Upper lobe of left lung (tissue), 6 donors: ENCODE measurements at regions not wholly inside any gene's neighbourhood (a gene's known extent, or its start where the extent isn't known, plus 50 kb on each side); places are given as distances from the start of the nearest gene placed in this dataset.

Experiments
- ATAC-seq, 2 donors: fragments of 200-7000 bp; cut with Tn5 transposase; one replicate each; pipeline ENCODE4 v1.9.1; 2022; ENCODE audit warnings: mild to moderate bottlenecking in 2 of 2, moderate library complexity in 2 of 2; ENCODE audit not compliant: low FRiP score in 2 of 2
- DNase-seq, 2 donors: peaks; one replicate each; pipeline ENCODE4 v3.0.0-alpha.2; 2019 to 2020
- H3K27ac ChIP-seq, 4 donors: fragments of 200-600 bp; sonication (generic); one replicate each; pipeline ENCODE4 v1.5.1; 2016 to 2019
- H3K27me3 ChIP-seq, 4 donors: fragments of 200-600 bp; sonication (generic); one replicate each; pipeline ENCODE4 v1.5.1; 2017 to 2019
- H3K36me3 ChIP-seq, 4 donors: fragments of 200-600 bp; sonication (generic); one replicate each; pipeline ENCODE4 v1.5.1; 2016 to 2019
- H3K4me1 ChIP-seq, 4 donors: fragments of 200-600 bp; sonication (generic); one replicate each; pipeline ENCODE4 v1.5.1; 2018 to 2019
- H3K4me3 ChIP-seq, 4 donors: fragments of 200-600 bp; sonication (generic); one replicate each; pipeline ENCODE4 v1.5.1; 2017 to 2019; ENCODE audit warnings: mild to moderate bottlenecking in 2 of 4, moderate library complexity in 1 of 4
- H3K9me3 ChIP-seq, 4 donors: fragments of 200-600 bp; sonication (generic); one replicate each; pipeline ENCODE4 v1.5.1; 2018 to 2019
- CTCF ChIP-seq, 6 experiments: fragments of 450-650 bp in 4 of 6; fragments of 200-600 bp in 2 of 6; sonication (generic) in 2 of 6; IDR thresholded peaks; one replicate each; pipeline ENCODE4 v1.5.1; 2016 to 2019; ENCODE audit warnings: antibody characterized with exemption in 6 of 6
- EP300 ChIP-seq, 4 donors: sonication (generic); formaldehyde crosslinking; IDR thresholded peaks; one replicate each; pipeline ENCODE4 v1.5.1; 2017; ENCODE audit warnings: antibody characterized with exemption in 4 of 4, control low read depth in 2 of 4
- POLR2A ChIP-seq, 4 donors: fragments of 450-650 bp; IDR thresholded peaks; one replicate each; pipeline ENCODE4 v1.5.1; 2016 to 2017; ENCODE audit warnings: antibody characterized with exemption in 4 of 4, mild to moderate bottlenecking in 2 of 4
- POLR2AphosphoS5 ChIP-seq, 2 donors: sonication (generic); formaldehyde crosslinking; IDR thresholded peaks; one replicate each; pipeline ENCODE4 v1.5.1; 2017; ENCODE audit warnings: antibody characterized with exemption in 2 of 2
- WGBS, 2 donors: methylation state at CpG; one replicate each; pipeline ENCODE4 v1.1.5; 2017 to 2018; 5-methylcytosine and 5-hydroxymethylcytosine counted together
- donor health status: DM: no; HTN: no; CAD: no; lungs with moderate emphysema.
- donor health status: DM: no; HTN: yes; CAD: no; lungs with severe emphysema.

- Histone ChIP-seq H3K27ac (no peak overlapping the region), H3K36me3 (no peaks in the 10 kb centered on the region), H3K4me1 (no peaks in the 10 kb centered on the region), H3K4me3 (no peak overlapping the region), H3K9me3 (no peaks in the 10 kb centered on the region), H3K27me3 (no peaks in the 10 kb centered on the region)
- TF ChIP-seq POLR2AphosphoS5 (IDR thresholded peaks at IDR 0.05) = no peak
- TF ChIP-seq EP300 (IDR thresholded peaks at IDR 0.05) = no peak
- TF ChIP-seq CTCF (IDR thresholded peaks at IDR 0.05) = no peak
- TF ChIP-seq POLR2A (IDR thresholded peaks at IDR 0.05) = no peak
- no peak for DNase-seq
- ATAC-seq = no peak
- 94 to 98% methylated on average over 6 of the region's 6 CpGs for WGBS, 2 donors
Observed at GRCh38 chr11:71067753-71068152, 184.6 kb downstream of the SHANK2 start.

GRCh38 chr11:71066311-71066710 lies 186.1 kb downstream of the SHANK2 start:
- Histone ChIP-seq H3K27ac (no peak overlapping the region), H3K4me3 (no peak overlapping the region), H3K36me3 (no peaks in the 10 kb centered on the region), H3K27me3 (no peaks in the 10 kb centered on the region), H3K4me1 (no peaks in the 10 kb centered on the region), H3K9me3 (no peaks in the 10 kb centered on the region)
- no peak for TF ChIP-seq POLR2A (IDR thresholded peaks at IDR 0.05)
- no peak for TF ChIP-seq CTCF (IDR thresholded peaks at IDR 0.05)
- TF ChIP-seq EP300 (IDR thresholded peaks at IDR 0.05) = no peak
- TF ChIP-seq POLR2AphosphoS5 (IDR thresholded peaks at IDR 0.05) = no peak
- WGBS, 2 donors = 30 to 36% methylated on average over 6 of the region's 6 CpGs
- ATAC-seq = no peak
- DNase-seq = no peak

DNA sequence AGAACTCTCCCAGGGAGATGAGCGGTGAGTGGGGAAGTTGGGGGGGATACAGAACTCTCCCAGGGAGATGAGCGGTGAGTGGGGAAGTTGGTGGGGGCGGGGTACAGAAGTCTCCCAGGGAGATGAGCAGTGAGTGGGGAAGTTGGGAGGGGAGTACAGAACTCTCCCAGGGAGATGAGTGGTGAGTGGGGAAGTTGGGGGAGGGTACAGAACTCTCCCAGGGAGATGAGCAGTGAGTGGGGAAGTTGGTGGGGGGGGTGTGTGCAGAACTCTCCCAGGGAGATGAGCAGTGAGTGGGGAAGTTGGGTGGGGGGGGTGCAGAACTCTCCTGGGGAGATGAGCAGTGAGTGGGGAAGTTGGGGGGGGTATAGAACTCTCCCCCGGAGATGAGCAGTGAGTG lies 186.5 kb downstream of the SHANK2 start:
- H3K27me3 ChIP-seq = no peaks in the 10 kb centered on the region
- DNase-seq (no peak), ATAC-seq (no peak)
- H3K36me3 ChIP-seq = no peaks in the 10 kb centered on the region
- no peak overlapping the region for H3K27ac ChIP-seq
- no peaks in the 10 kb centered on the region for H3K9me3 ChIP-seq
- H3K4me3 ChIP-seq = no peak overlapping the region
- TF ChIP-seq POLR2A (IDR thresholded peaks at IDR 0.05) (no peak), CTCF (IDR thresholded peaks at IDR 0.05) (no peak), POLR2AphosphoS5 (IDR thresholded peaks at IDR 0.05) (no peak), EP300 (IDR thresholded peaks at IDR 0.05) (no peak)
- H3K4me1 ChIP-seq = no peaks in the 10 kb centered on the region
- WGBS, 2 donors = 52 to 66% methylated on average over 3 of the region's 4 CpGs

DNA sequence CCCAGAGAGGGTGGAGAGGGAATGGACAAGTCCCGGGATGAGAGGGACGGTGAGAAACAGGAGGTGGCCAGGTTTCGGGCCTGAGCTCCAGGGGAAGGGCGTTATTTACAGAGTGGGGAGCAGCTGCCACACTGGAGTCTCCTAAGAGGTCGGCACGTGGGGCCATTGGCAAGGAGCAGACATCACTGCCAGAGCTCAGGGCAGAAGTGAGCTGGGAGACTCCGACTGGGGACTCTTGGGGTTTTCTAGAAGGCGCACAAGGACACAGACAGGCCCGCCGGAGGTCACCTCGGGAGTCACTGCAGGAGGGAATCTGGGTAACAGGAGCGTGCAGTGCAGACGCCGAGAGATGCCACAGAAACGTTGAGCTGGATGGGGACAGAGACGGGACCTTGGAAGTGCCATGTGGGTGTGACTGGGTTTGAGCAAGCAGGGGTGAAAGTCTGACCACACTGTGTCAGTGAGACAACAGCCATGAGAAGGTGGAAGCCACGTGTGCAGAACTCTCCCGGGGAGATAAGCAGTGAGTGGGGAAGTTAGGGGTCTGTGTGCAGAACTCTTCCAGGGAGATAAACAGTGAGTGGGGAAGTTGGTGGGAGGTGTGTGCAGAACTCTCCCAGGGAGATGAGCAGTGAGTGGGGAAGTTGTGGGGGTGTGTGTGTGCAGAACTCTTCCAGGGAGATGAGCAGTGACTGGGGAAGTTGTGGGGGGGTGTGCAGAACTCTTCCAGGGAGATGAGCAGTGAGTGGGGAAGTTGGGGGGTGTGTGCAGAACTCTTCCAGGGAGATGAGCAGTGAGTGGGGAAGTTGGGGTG lies 187.5 kb downstream of the SHANK2 start:
- Histone ChIP-seq H3K36me3 (no peaks in the 10 kb centered on the region), H3K4me1 (no peaks in the 10 kb centered on the region), H3K4me3 (no peak overlapping the region), H3K9me3 (no peaks in the 10 kb centered on the region), H3K27me3 (no peaks in the 10 kb centered on the region), H3K27ac (no peak overlapping the region)
- WGBS, 2 donors = 70 to 71% methylated on average over 18 of the region's 18 CpGs
- TF ChIP-seq EP300 (IDR thresholded peaks at IDR 0.05) (no peak), POLR2AphosphoS5 (IDR thresholded peaks at IDR 0.05) (no peak), POLR2A (IDR thresholded peaks at IDR 0.05) (no peak), CTCF (IDR thresholded peaks at IDR 0.05) (no peak)
- no peak for ATAC-seq
- no peak for DNase-seq

DNA sequence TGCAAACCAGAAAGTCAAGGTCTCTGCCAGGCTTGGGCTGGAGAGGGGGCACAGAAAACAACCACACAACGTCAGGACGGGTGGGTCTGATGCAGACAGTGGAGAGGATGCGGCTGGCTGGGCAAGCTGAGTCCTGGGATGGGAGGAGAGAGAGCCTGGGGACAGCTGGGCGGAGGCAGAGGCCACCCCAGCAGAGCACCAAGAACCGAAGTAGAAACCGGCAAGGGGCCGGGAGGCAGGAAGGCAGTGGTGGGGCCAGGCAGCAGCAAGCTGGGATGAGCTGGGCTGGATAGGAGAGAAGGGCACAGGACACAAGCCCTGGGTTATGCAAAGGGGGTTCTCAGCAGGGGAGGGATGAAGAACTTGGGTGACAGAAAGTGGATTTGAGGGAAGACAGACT lies 188.2 kb downstream of the SHANK2 start:
- no peaks in the 10 kb centered on the region for H3K9me3 ChIP-seq
- H3K27ac ChIP-seq = no peak overlapping the region
- H3K36me3 ChIP-seq = no peaks in the 10 kb centered on the region
- TF ChIP-seq POLR2A (IDR thresholded peaks at IDR 0.05) (no peak), EP300 (IDR thresholded peaks at IDR 0.05) (no peak), CTCF (IDR thresholded peaks at IDR 0.05) (no peak), POLR2AphosphoS5 (IDR thresholded peaks at IDR 0.05) (no peak)
- H3K4me3 ChIP-seq = no peak overlapping the region
- H3K27me3 ChIP-seq = no peaks in the 10 kb centered on the region
- H3K4me1 ChIP-seq = no peaks in the 10 kb centered on the region
- 76 to 81% methylated on average over 7 of the region's 7 CpGs for WGBS, 2 donors
- DNase-seq (no peak), ATAC-seq (no peak)
